ENCODE measurements at regions not wholly inside any gene's neighbourhood (a gene's known extent, or its start where the extent isn't known, plus 50 kb on each side); places are given as distances from the start of the nearest gene placed in this dataset.

DNA sequence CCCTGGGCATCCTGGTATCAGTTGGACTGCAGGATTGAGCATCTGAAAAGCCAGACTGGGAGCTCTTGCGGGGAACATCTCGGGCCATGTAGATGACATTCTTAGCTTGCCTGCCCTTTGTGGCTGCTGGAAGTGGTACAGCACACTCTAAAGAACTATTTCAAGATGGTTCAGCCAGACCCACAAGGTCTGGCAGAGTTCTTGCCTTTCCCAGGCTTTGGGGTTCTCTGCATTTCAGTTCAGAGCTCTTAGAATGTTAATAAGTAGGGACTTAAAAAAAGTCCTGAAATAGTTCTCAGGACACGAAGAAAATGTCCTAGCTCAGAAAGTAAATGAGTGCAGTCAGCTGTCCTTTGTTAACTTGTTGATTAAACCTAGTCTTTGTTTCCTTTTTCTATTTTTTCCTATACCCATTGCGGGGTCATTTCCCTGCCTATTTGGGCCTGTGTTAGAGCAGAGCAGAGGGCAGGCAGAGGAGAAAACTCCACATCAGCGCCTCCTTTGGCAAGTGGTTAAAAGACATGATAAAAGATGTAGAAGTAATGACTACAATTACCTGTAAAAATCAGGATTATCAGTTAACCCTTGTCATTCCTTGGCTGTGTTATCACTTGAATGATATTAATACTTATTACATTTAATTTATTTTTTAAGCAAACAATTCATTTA is 291.5 kb downstream of the ZSWIM6 start:
- DNase-seq: no peak

GRCh38 chr5:61624553-61625136 is 292.6 kb downstream of the ZSWIM6 start:
- no peak for DNase-seq

GRCh38 chr5:61625137-61625561 is 293.1 kb downstream of the ZSWIM6 start:
- no peak for DNase-seq

DNA sequence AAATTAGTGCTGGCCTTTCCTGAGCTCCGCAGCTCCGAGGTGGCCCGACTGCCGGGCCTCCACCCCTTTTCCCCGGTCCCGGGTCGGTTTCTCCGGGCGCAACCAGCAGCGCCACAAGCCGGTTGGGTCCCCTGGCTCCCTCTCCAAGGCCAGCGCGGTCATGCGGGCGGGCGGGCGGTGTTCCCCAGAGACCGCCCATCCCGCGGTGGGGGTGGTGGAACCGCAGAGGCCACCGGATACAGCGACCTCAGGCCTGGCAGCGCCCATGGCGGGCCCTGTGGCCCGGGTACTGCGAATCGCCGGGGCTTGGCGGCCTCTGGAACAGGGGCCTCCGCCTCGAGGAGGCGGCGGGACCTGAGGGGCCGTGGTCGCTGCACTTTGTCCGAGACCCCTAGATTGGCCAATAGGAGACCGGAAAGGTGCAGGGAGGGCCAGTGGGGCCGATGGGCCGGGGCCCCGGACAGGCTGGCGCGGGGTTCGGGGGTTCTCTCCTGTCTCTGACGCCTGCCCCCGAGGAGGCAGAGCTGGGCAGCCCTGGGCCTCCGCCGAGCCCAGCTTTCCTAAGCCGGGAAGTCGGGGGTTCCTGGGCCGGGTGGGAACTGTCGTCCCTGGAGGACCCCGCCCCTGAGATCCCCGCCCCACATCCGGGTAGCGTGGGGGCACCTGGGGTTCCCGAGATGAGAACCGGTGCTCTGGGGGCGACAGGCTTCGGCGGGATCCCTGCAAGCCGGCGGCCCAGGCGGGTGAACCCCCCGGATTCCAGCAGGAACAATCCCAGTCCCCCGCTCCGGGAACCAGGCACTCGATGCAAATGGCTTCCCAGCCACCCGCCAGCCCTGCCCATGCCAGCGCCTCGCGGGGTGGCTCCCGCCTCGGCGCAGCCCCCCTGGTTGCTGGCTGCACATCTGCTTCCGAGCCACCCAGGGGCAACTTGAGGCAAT is 293.9 kb downstream of the ZSWIM6 start:
- peak; percentile 4 for DNase-seq

DNA sequence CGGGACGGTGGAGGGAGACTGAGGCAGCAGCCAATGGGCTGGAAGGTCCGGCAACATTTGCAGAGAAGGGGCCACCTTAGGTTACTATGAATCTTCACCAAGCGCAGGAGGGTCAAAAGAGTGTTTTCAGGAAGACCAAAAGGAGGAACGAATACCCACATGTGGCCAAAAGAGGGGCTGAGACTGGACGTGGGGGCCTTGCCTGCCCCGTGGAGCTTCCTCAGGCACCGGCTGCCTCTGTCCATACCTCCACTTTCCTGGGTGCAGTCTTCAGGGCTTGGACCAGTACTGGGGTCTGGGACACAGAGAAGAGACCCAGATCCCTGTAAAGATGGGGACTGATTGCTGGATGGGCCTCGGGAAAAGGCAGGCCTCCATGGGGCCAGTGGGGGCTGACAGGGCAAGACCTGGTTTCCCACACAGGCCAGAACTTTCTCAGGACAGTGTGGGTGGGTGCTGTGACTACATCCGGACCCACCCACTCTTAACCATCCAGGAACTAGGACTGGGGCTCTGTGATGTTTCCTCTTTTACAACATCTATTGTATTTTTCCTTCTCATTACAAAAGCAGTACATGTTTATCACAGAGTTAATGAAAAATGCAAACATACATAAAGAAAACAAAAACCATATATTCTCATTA is 294.7 kb downstream of the ZSWIM6 start:
- no peak for DNase-seq

DNA sequence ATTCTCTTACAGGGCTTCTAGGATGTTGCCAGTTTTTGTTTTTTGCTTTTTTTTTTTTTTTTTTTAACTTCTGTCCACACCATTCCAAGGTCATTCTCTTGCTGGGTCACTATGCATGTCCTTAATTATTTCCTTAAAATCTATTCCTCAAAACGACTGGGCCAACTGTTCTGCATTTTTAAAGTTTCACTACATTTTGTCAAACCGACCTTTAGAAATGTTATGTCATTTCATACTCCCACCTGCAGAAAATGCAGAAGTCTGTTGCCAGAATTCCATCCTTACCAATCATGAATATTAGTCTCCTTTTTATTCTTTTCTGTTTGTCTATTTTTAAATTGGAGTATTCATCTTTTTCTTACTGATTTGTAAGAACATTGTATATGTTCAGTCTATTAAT is 295.5 kb downstream of the ZSWIM6 start:
- no peak for DNase-seq

- DNase-seq: no peak
Measured at GRCh38 chr5:61630908-61631307, 298.9 kb downstream of the ZSWIM6 start.

DNA sequence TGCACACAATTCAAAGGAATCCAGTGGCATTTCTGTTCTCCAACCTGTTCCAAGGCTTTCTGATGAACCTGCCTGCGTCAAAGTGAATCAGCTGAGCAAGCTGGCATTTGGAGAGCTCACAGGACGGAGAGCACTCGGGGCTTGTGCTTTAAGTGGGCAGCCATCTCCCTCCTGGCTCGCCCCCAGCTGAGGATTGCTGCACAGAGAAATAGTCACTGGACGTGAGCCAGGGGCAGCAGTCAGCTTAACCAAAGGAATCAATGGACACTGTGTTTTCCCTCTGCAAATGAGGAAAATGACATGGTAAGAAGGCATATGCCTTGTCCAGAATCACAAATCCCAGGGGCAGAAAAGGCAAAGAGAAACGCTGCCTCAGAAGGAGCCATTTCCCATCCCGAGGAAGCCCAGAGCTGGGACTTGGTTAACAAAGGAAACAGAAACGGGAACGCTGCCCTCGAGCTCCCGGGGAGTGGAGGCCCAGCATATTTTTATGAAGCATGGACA is 299.4 kb downstream of the ZSWIM6 start:
- DNase-seq: peak; percentile 26

DNA sequence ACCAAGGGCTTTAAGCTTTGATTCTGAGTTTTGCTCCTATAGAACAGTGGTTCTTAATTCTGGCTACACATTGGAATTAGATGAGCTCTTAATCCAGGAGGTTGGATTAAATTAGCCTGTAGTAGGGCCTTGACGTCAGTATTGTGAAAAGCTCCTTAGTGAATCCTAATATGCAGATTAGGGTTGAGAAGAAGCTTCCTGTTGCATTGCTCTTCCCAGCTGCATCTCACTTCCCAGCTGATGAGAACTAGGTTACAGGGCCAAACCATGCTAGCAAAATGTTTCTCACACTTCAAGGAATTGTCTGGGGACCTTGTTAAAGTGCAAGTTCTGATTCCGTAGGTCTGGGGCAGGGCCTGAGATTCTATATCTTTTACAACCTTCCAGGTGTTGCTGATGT is 300.0 kb downstream of the ZSWIM6 start:
- DNase-seq: no peak

- no peak for DNase-seq
Measured at GRCh38 chr5:61635271-61635670, 303.2 kb downstream of the ZSWIM6 start.

DNA sequence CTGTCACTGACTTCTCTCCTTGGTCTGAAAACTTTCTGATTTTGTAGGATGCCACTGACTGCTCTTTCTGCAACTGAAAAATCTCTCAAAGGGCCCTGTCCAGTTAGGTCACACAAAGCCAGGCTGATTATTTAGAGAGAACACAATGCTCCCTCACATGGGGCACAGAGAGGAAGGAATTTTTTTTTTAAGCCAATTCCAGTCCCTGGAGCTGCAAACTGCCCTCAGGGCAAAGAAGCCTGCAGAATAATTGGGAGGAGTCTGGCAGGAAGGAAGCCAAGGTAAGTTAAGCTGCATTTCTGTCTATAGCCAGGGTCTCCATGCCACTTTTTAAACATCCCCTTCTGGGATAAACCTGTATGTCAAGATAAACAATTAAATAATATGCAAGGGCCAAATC is 305.5 kb downstream of the ZSWIM6 start:
- DNase-seq: no peak

DNA sequence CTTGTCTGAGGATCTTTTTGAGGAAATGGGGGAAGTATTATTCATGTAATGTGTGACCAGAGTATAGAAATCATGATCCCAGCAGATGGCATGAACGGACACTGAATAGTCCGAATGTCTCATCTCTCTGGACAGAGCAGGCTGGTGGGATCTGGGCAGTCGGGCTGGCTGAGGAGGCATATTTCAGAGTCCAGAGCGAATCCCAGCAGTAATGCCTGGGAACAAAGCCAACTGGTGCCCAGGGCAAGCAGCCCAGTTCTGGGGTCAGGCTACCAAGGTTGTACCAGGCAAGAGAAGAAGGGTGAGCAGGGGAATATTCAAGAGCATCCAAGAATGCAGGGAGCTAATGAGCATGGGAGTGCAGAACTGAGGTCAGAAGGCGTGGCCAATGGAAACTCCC is 306.4 kb downstream of the ZSWIM6 start:
- no peak for DNase-seq

GRCh38 chr5:61640179-61641021 is 308.3 kb downstream of the ZSWIM6 start:
- no peak for DNase-seq

GRCh38 chr5:61641748-61642565 is 309.9 kb downstream of the ZSWIM6 start:
- no peak for DNase-seq

DNA sequence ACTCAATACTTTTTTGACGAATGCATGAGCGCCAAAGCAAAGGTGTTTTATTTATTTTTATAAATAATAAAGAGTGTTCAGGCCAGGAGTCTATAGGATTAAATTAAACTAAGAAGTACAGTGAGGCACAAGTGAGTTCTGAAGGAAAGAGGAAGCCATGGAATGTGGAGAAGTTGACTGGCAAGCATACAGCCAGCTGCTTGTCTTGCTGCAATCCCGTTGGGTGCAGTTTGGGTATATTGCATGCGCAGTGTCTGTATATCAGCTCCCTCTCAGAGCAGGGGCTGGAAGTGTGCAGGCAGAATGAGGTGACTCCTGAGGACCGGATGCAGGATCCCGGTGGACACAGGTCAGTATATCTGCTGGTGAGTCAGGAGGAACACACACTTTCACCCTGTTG is 315.6 kb downstream of the ZSWIM6 start:
- no peak for DNase-seq

GRCh38 chr5:61649231-61649630 is 317.2 kb downstream of the ZSWIM6 start:
- no peak for DNase-seq

GRCh38 chr5:61649971-61650370 is 317.9 kb downstream of the ZSWIM6 start:
- no peak for DNase-seq

- DNase-seq: no peak
Measured at GRCh38 chr5:61650661-61651060, 318.6 kb downstream of the ZSWIM6 start.

- DNase-seq: no peak
Measured at GRCh38 chr5:61651195-61651594, 319.1 kb downstream of the ZSWIM6 start.

GRCh38 chr5:61652916-61653315 is 320.9 kb downstream of the ZSWIM6 start:
- no peak for DNase-seq
